Astrocyte of the cerebellum (primary cell): ENCODE measurements at regions not wholly inside any gene's neighbourhood (a gene's known extent, or its start where the extent isn't known, plus 50 kb on each side); places are given as distances from the start of the nearest gene placed in this dataset.

ENCODE experiments used
- DNase-seq: peaks from one replicate; pipeline ENCODE4 v3.0.0-alpha.2; 2011; ENCODE audit warnings: low read depth
- H3K4me3 ChIP-seq: 2 replicates; pipeline ENCODE4 v1.5.1; 2011; ENCODE audit warnings: mild to moderate bottlenecking, low read depth, low read length, moderate library complexity
- in situ Hi-C: cut with HindIII; loops from 2 replicates; pipeline ENCODE4 v1.10.0; 2017; ENCODE audit warnings: low sequenced_read_pairs
- TF ChIP-seq, protein P1 (sequence below): IDR thresholded peaks from 2 replicates; pipeline ENCODE4 v1.5.1; 2012; ENCODE audit warnings: low read length, low read depth, moderate library complexity, mild to moderate bottlenecking; ENCODE audit errors: missing control alignments

DNA sequence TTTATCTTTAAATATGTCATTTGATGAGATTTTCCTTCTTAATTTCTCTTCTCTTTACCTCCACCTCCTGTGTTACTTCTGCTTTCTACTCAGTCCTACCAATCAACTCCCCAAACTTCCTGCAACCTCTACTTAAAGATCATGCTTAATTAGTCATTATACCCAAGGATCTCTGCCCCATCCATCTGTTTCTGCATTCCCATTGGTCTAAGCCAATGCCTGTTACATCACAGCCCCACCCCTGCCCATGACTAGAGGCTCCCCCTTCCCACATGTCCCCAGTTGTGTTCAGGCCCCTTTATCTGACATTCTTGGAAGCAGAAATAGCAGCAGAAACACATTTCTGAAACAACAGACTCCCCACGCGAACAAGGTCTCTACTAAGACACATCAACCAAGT lies 319.1 kb upstream of the NFE2L3 start:
- DNase-seq = no peak
- in situ Hi-C loops = no loop called here
- TF ChIP-seq, protein P1, sequence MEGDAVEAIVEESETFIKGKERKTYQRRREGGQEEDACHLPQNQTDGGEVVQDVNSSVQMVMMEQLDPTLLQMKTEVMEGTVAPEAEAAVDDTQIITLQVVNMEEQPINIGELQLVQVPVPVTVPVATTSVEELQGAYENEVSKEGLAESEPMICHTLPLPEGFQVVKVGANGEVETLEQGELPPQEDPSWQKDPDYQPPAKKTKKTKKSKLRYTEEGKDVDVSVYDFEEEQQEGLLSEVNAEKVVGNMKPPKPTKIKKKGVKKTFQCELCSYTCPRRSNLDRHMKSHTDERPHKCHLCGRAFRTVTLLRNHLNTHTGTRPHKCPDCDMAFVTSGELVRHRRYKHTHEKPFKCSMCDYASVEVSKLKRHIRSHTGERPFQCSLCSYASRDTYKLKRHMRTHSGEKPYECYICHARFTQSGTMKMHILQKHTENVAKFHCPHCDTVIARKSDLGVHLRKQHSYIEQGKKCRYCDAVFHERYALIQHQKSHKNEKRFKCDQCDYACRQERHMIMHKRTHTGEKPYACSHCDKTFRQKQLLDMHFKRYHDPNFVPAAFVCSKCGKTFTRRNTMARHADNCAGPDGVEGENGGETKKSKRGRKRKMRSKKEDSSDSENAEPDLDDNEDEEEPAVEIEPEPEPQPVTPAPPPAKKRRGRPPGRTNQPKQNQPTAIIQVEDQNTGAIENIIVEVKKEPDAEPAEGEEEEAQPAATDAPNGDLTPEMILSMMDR = no peak
- no peak overlapping the region for H3K4me3 ChIP-seq

DNA sequence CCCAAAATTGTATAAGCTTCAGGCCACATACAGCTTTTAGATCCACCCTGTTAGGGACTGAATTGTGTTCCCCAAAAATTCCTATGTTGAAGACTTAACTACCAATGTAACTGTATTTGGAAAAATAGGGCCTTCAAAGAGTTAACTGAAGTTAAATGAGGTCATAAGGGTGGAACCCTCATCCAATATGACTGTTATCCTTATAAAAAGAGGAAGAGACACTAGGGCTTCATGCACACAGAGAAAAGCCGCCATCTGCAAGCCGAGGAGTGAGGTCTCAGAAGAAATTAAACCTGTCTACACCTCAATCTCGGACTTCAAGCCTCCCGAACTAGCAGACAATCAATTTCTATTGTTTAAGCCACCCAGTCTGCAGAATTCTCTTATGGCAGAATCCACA lies 317.9 kb upstream of the NFE2L3 start:
- no peak for DNase-seq
- in situ Hi-C loops = no loop called here
- TF ChIP-seq, protein P1 = no peak
- H3K4me3 ChIP-seq = no peak overlapping the region

DNA sequence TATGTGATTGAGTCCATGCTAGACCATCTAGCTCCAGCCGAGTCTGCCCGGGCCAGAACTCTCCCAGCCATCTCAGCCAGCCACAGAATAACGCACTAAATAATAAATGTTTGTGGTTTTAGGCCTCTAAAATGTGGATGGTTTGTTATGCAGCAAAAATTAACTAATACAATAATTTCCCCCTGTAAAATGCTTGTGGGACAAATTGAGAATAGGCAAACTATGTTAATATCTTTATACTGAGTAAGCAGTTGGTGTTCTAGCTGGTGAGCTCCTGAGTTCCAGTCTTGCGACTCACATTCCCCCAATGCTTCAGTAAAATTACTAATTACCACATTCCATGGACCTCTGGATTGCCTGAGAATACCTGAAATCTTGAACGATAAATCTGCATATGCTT lies 316.8 kb upstream of the NFE2L3 start:
- in situ Hi-C loops = no loop called here
- TF ChIP-seq, protein P1 = no peak
- H3K4me3 ChIP-seq = no peak overlapping the region
- DNase-seq = peak; percentile 49

DNA sequence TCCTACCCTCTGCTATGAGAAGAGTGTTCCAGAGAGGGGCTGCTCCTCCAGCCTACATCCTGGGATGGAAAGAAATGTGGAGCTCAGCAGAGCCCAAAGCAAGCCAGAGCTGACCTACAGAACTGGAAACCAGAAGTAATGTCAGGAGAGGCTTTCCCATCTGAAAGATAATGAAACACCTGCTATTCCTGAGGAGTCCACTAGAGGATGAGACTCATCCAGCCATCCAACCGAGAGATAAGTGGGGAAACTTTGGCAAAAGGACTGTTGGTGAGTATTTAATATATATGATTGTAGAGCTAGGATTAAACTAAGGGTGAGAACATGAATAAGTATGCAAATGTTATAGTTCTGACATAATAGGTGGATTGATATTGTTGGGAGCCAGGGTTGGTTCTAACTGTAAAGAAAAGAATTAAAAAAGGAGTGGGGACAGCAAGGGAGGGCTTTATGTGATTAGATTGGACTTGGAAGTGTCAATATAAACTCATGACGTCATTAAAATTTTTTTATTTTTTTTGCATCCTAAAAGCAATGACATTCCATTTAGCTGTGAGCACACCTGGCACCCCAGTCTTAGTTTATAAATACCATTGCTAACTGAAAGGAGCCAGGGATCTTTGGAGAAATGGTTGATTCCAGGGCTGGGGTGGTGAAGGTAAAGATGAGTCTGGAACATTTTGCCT lies 312.8 kb upstream of the NFE2L3 start:
- in situ Hi-C loops = no loop called here
- TF ChIP-seq, protein P1 = peak; percentile 47
- no peak for DNase-seq

DNA sequence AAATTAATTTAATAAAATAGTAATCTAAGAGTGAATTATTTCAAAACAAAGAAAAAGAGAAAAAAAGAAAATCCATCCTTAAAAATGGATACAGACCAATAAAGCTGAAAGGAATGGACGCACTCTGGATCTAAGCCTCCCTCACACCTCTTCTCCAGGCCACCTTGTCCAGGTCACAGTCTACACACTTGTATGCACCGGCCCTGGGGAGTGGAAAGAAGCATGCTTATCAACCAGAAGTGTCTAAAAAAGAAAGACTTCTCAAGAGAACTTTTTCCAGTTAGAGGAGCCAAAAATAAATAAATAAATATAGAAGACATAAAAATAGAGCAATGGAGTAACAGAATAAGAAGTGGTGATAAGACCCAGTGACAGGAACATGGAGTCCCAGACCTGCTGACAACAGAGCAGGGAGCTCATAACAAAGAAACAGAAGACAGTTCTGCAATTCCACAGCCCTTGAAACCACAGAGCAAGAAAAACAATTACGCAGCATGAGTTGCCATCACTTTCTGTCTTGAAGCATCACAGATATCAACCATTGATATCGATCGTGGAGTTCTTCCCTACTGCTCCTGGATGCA lies 311.7 kb upstream of the NFE2L3 start:
- no peak for DNase-seq
- in situ Hi-C loops = no loop called here
- TF ChIP-seq, protein P1 = no peak
- no peak overlapping the region for H3K4me3 ChIP-seq

More for the DNA sequence above, 312.8 kb upstream of the NFE2L3 start:
- no peak overlapping the region for H3K4me3 ChIP-seq

DNA sequence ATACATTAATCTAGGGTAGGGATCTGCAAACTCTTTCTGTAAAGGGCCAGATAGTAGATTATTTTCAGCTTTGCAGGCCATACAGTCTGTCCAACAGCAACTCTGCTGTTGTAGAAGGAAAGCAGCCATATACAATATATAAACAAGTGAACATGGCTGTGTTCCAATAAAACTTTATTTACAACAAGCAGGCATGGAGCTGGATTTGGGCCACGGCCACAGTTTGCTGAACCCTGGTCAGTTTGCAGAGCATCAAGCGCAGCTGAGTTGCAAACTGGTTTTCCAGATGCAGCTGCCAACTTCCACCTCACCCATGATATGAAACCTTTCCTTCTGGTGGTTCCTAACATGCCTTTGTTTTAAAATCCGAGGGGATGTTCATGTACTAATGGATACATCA lies 310.4 kb upstream of the NFE2L3 start:
- no peak for DNase-seq
- TF ChIP-seq, protein P1 = no peak
- no peak overlapping the region for H3K4me3 ChIP-seq
- in situ Hi-C loops = no loop called here
